ENCODE measurements at regions not wholly inside any gene's neighbourhood (a gene's known extent, or its start where the extent isn't known, plus 50 kb on each side); places are given as distances from the start of the nearest gene placed in this dataset.

- Histone ChIP-seq H3K4me2 (no peak overlapping the region), H3K27ac (no peak overlapping the region), H3K4me1 (no peaks in the 10 kb centered on the region), H3K4me3 (no peak overlapping the region), H3K9me3 (no peaks in the 10 kb centered on the region)
- ATAC-seq = no peak
- TF ChIP-seq CHD2 (IDR thresholded peaks at IDR 0.05; ENCODE audit: low read length, partially characterized antibody) (no peak), HES2 (IDR thresholded peaks at IDR 0.05) (no peak), CBX8 (IDR thresholded peaks at IDR 0.05) (no peak), HEYL (CRISPR knock-in tag; IDR thresholded peaks at IDR 0.05) (no peak), POLR2AphosphoS2 (conservative IDR thresholded peaks at IDR 0.05; ENCODE audit: low read length) (no peak), EP300 (IDR thresholded peaks at IDR 0.05) (no peak)
- POLR2A ChIA-PET = no interaction called here
- DNase-seq (ENCODE audit: low read depth in 1 of 2, low spot score in 1 of 2) = no peak
- CTCF ChIA-PET = no interaction called here
- no peak for FAIRE-seq
These were observed 222.8 kb upstream of the OBI1 start for GRCh38 chr13:78881751-78882150.

- WGBS (ENCODE audit: missing lambda C conversion rate) = 1% methylated on average over 3 of the region's 3 CpGs
- Histone ChIP-seq H3K27ac (no peak overlapping the region), H3K4me2 (no peak overlapping the region), H3K4me1 (no peaks in the 10 kb centered on the region), H3K9me3 (no peaks in the 10 kb centered on the region), H3K4me3 (no peak overlapping the region)
- no peak for TF ChIP-seq ZSCAN20 (CRISPR knock-in tag; IDR thresholded peaks at IDR 0.05)
- no peak for TF ChIP-seq FOSL2 (IDR thresholded peaks at IDR 0.05)
- TF ChIP-seq FOSL2 (CRISPR knock-in tag; IDR thresholded peaks at IDR 0.05) = no peak
- no peak for TF ChIP-seq BCL3 (IDR thresholded peaks at IDR 0.05)
- no peak for TF ChIP-seq HOXB13 (CRISPR knock-in tag; IDR thresholded peaks at IDR 0.05; ENCODE audit: low read depth)
- TF ChIP-seq EHMT2 (IDR thresholded peaks at IDR 0.05; ENCODE audit: low read depth) = no peak
- TF ChIP-seq NPAS2 (CRISPR knock-in tag; IDR thresholded peaks at IDR 0.05; ENCODE audit: borderline replicate concordance) = no peak
- TF ChIP-seq NFE2L2 (conservative IDR thresholded peaks at IDR 0.05; ENCODE audit: low read length) = no peak
- TF ChIP-seq, protein P1, sequence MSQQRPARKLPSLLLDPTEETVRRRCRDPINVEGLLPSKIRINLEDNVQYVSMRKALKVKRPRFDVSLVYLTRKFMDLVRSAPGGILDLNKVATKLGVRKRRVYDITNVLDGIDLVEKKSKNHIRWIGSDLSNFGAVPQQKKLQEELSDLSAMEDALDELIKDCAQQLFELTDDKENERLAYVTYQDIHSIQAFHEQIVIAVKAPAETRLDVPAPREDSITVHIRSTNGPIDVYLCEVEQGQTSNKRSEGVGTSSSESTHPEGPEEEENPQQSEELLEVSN (IDR thresholded peaks at IDR 0.05; ENCODE audit: borderline replicate concordance, low read depth) = no peak
- TF ChIP-seq, protein P2, sequence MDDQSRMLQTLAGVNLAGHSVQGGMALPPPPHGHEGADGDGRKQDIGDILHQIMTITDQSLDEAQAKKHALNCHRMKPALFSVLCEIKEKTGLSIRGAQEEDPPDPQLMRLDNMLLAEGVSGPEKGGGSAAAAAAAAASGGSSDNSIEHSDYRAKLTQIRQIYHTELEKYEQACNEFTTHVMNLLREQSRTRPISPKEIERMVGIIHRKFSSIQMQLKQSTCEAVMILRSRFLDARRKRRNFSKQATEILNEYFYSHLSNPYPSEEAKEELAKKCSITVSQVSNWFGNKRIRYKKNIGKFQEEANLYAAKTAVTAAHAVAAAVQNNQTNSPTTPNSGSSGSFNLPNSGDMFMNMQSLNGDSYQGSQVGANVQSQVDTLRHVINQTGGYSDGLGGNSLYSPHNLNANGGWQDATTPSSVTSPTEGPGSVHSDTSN (IDR thresholded peaks at IDR 0.05) = no peak
- no peak for TF ChIP-seq POLR2A (IDR thresholded peaks at IDR 0.05; ENCODE audit: low read length)
- TF ChIP-seq CEBPB (IDR thresholded peaks at IDR 0.05) = no peak
- no peak for TF ChIP-seq CHD2 (IDR thresholded peaks at IDR 0.05; ENCODE audit: low read length, partially characterized antibody)
- no peak for TF ChIP-seq KDM1A (IDR thresholded peaks at IDR 0.05; ENCODE audit: low read depth)
- TF ChIP-seq, protein P3, sequence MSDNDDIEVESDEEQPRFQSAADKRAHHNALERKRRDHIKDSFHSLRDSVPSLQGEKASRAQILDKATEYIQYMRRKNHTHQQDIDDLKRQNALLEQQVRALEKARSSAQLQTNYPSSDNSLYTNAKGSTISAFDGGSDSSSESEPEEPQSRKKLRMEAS (IDR thresholded peaks at IDR 0.05) = no peak
- TF ChIP-seq ZFP36 (IDR thresholded peaks at IDR 0.05; ENCODE audit: borderline replicate concordance, partially characterized antibody) = no peak
- TF ChIP-seq SMC3 (IDR thresholded peaks at IDR 0.05) = no peak
- no peak for TF ChIP-seq TP53 (CRISPR knock-in tag; IDR thresholded peaks at IDR 0.05)
- TF ChIP-seq MAZ (IDR thresholded peaks at IDR 0.05; ENCODE audit: borderline replicate concordance, low read depth, low read length) = no peak
- no peak for ATAC-seq
- CTCF ChIA-PET = no interaction called here
- POLR2A ChIA-PET = no interaction called here
- FAIRE-seq = no peak
- DNase-seq (ENCODE audit: low read depth in 1 of 2, low spot score in 1 of 2) = no peak
These were observed 222.1 kb upstream of the OBI1 start for GRCh38 chr13:78881054-78881453.

DNA sequence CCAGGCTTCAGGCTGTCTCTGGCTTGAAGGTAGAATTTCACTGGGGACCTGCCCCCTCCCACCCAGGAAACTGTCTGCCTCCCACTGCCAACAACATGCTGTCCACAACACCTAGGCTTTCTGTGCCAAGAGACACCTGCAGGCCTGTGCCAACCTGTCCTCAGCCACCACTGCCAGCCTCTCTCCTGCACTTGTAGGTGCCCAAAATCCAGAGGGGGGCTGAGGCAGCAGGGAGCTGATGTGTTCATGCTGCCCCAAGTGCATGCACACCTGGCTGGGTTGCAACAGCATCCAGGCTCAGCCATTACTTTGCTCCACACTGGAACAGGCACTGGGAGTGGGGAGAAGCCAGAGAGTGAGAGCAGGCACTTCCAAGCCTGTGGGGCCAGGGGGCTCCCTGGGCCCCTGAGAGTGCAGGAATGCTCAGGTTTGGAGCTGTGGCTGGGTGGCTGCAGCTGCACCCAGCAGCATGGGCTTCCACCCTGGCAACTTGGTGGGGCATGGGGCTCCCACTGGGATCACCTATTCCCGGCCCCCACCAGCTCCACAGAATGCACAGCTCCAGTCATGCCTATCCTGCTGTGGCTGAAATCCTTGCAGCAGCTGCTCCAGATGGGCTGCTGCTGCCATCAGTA lies 218.1 kb upstream of the OBI1 start:
- DNase-seq (ENCODE audit: low read depth in 1 of 2, low spot score in 1 of 2) (no peak), ATAC-seq (no peak), FAIRE-seq (no peak)
- ChIA-PET CTCF (no interaction called here), POLR2A (no interaction called here)
- no peak overlapping the region for H3K27ac ChIP-seq
- no peak overlapping the region for H3K4me3 ChIP-seq
- H3K4me1 ChIP-seq = no peaks in the 10 kb centered on the region
- no peak overlapping the region for H3K4me2 ChIP-seq
- TF ChIP-seq RAD21 (conservative IDR thresholded peaks at IDR 0.05 in 1 of 2, IDR thresholded peaks at IDR 0.05 in 1 of 2) (no peak), RARB (CRISPR knock-in tag; IDR thresholded peaks at IDR 0.05) (no peak), NR3C1 (IDR thresholded peaks at IDR 0.05) (no peak), ZFP36 (IDR thresholded peaks at IDR 0.05; ENCODE audit: borderline replicate concordance, partially characterized antibody) (no peak), ZNF302 (CRISPR knock-in tag; IDR thresholded peaks at IDR 0.05) (no peak)
- no peaks in the 10 kb centered on the region for H3K9me3 ChIP-seq
- no CpG with 5 or more reads among the region's 1 CpG for WGBS (ENCODE audit: missing lambda C conversion rate)

Data from A549 (cell line).